ENCODE measurements at regions not wholly inside any gene's neighbourhood (a gene's known extent, or its start where the extent isn't known, plus 50 kb on each side); places are given as distances from the start of the nearest gene placed in this dataset.

GRCh38 chr2:239855863-239856587, 169.1 kb downstream of the NDUFA10 start:
- TF ChIP-seq CSRNP3 (CRISPR knock-in tag; IDR thresholded peaks at IDR 0.05) (no peak), ZNF8 (CRISPR knock-in tag; IDR thresholded peaks at IDR 0.05) (no peak), PPARA (CRISPR knock-in tag; IDR thresholded peaks at IDR 0.05; ENCODE audit: borderline replicate concordance) (no peak), PATZ1 (CRISPR knock-in tag; IDR thresholded peaks at IDR 0.05; ENCODE audit: borderline replicate concordance) (no peak), CSDC2 (CRISPR knock-in tag; IDR thresholded peaks at IDR 0.05) (no peak), ARNTL (CRISPR knock-in tag; IDR thresholded peaks at IDR 0.05; ENCODE audit: borderline replicate concordance, low read depth) (no peak), RARB (CRISPR knock-in tag; IDR thresholded peaks at IDR 0.05) (no peak), SNAI2 (CRISPR knock-in tag; IDR thresholded peaks at IDR 0.05) (no peak), BACH2 (CRISPR knock-in tag; IDR thresholded peaks at IDR 0.05; ENCODE audit: borderline replicate concordance) (no peak), TCF4 (CRISPR knock-in tag; IDR thresholded peaks at IDR 0.05; ENCODE audit: borderline replicate concordance) (no peak), ZFP3 (CRISPR knock-in tag; IDR thresholded peaks at IDR 0.05) (no peak), TOX (CRISPR knock-in tag; IDR thresholded peaks at IDR 0.05; ENCODE audit: borderline replicate concordance) (no peak), ZFP30 (CRISPR knock-in tag; IDR thresholded peaks at IDR 0.05) (no peak), CREB5 (CRISPR knock-in tag; IDR thresholded peaks at IDR 0.05; ENCODE audit: low read depth) (no peak)
